ENCODE measurements at regions not wholly inside any gene's neighbourhood (a gene's known extent, or its start where the extent isn't known, plus 50 kb on each side); places are given as distances from the start of the nearest gene placed in this dataset.
"Not testable (repeated sequence)": the region's sequence is repeated elsewhere in the genome, so short reads cannot be mapped to it uniquely, and the experiment has no call there.

- H3K27me3 ChIP-seq (ENCODE audit: control insufficient read depth, insufficient read depth, low read length) = peaks cover 6% of the 10 kb centered on the region
- H3K9ac ChIP-seq (ENCODE audit: low read depth, low read length) = no peak overlapping the region
- no peaks in the 10 kb centered on the region for H3K36me3 ChIP-seq (ENCODE audit: insufficient read depth, low read length)
- no peak overlapping the region for H3K4me2 ChIP-seq (ENCODE audit: low read length)
- no peak overlapping the region for H3K4me3 ChIP-seq (ENCODE audit: low read length)
- H3K4me1 ChIP-seq (ENCODE audit: control insufficient read depth, insufficient read depth, low read length) = no peaks in the 10 kb centered on the region
- H3K9me3 ChIP-seq (replicated peaks; ENCODE audit: low read length) = no peaks in the 10 kb centered on the region
These were observed 186.9 kb downstream of the ZFP64 start for GRCh38 chr20:52004715-52005114.

- Histone ChIP-seq H3K9me3 (replicated peaks; ENCODE audit: low read length) (no peaks in the 10 kb centered on the region), H3K9ac (ENCODE audit: low read depth, low read length) (no peak overlapping the region)
These were observed 187.6 kb downstream of the ZFP64 start for GRCh38 chr20:52004018-52004417.

GRCh38 chr20:52003415-52003814 is 188.2 kb downstream of the ZFP64 start:
- no peak overlapping the region for H3K4me3 ChIP-seq (ENCODE audit: low read length)
- no peaks in the 10 kb centered on the region for H3K4me1 ChIP-seq (ENCODE audit: control insufficient read depth, insufficient read depth, low read length)
- peaks cover 6% of the 10 kb centered on the region for H3K27me3 ChIP-seq (ENCODE audit: control insufficient read depth, insufficient read depth, low read length)
- no peaks in the 10 kb centered on the region for H3K9me3 ChIP-seq (replicated peaks; ENCODE audit: low read length)
- no peak overlapping the region for H3K9ac ChIP-seq (ENCODE audit: low read depth, low read length)
- H3K36me3 ChIP-seq (ENCODE audit: insufficient read depth, low read length) = no peaks in the 10 kb centered on the region
- no peak overlapping the region for H3K4me2 ChIP-seq (ENCODE audit: low read length)

More at GRCh38 chr20:52004018-52004417, 187.6 kb downstream of the ZFP64 start:
- Histone ChIP-seq H3K4me2 (ENCODE audit: low read length) (no peak overlapping the region), H3K4me1 (ENCODE audit: control insufficient read depth, insufficient read depth, low read length) (no peaks in the 10 kb centered on the region), H3K36me3 (ENCODE audit: insufficient read depth, low read length) (no peaks in the 10 kb centered on the region), H3K4me3 (ENCODE audit: low read length) (no peak overlapping the region), H3K27me3 (ENCODE audit: control insufficient read depth, insufficient read depth, low read length) (peaks cover 6% of the 10 kb centered on the region)

- Histone ChIP-seq H3K4me3 (ENCODE audit: low read length) (no peak overlapping the region), H3K36me3 (ENCODE audit: insufficient read depth, low read length) (no peaks in the 10 kb centered on the region), H3K4me2 (ENCODE audit: low read length) (no peak overlapping the region), H3K4me1 (ENCODE audit: control insufficient read depth, insufficient read depth, low read length) (no peaks in the 10 kb centered on the region), H3K27me3 (ENCODE audit: control insufficient read depth, insufficient read depth, low read length) (peaks cover 6% of the 10 kb centered on the region), H3K9me3 (replicated peaks; ENCODE audit: low read length) (no peaks in the 10 kb centered on the region), H3K9ac (ENCODE audit: low read depth, low read length) (no peak overlapping the region)
These were observed 189.4 kb downstream of the ZFP64 start for GRCh38 chr20:52001999-52002666.

GRCh38 chr20:51997281-51997936 is 194.2 kb downstream of the ZFP64 start:
- not testable (repeated sequence) for H3K27me3 ChIP-seq (ENCODE audit: control insufficient read depth, insufficient read depth, low read length); H3K9ac ChIP-seq (ENCODE audit: low read depth, low read length); H3K9me3 ChIP-seq (replicated peaks; ENCODE audit: low read length); H3K4me1 ChIP-seq (ENCODE audit: control insufficient read depth, insufficient read depth, low read length); H3K4me3 ChIP-seq (ENCODE audit: low read length); H3K36me3 ChIP-seq (ENCODE audit: insufficient read depth, low read length); H3K4me2 ChIP-seq (ENCODE audit: low read length)

GRCh38 chr20:51995551-51995951 is 193.2 kb upstream of the SALL4 start:
- Histone ChIP-seq H3K36me3 (ENCODE audit: insufficient read depth, low read length) (no peaks in the 10 kb centered on the region), H3K27me3 (ENCODE audit: control insufficient read depth, insufficient read depth, low read length) (peaks cover 6% of the 10 kb centered on the region), H3K4me1 (ENCODE audit: control insufficient read depth, insufficient read depth, low read length) (no peaks in the 10 kb centered on the region), H3K4me3 (ENCODE audit: low read length) (no peak overlapping the region), H3K9me3 (replicated peaks; ENCODE audit: low read length) (no peaks in the 10 kb centered on the region), H3K9ac (ENCODE audit: low read depth, low read length) (no peak overlapping the region), H3K4me2 (ENCODE audit: low read length) (no peak overlapping the region)

GRCh38 chr20:51994751-51995417 is 192.6 kb upstream of the SALL4 start:
- Histone ChIP-seq H3K9ac (ENCODE audit: low read depth, low read length) (no peak overlapping the region), H3K4me2 (ENCODE audit: low read length) (no peak overlapping the region), H3K27me3 (ENCODE audit: control insufficient read depth, insufficient read depth, low read length) (peaks cover 6% of the 10 kb centered on the region), H3K4me1 (ENCODE audit: control insufficient read depth, insufficient read depth, low read length) (no peaks in the 10 kb centered on the region), H3K9me3 (replicated peaks; ENCODE audit: low read length) (no peaks in the 10 kb centered on the region), H3K36me3 (ENCODE audit: insufficient read depth, low read length) (no peaks in the 10 kb centered on the region), H3K4me3 (ENCODE audit: low read length) (no peak overlapping the region)

- Histone ChIP-seq H3K4me2 (ENCODE audit: low read length) (no peak overlapping the region), H3K4me3 (ENCODE audit: low read length) (no peak overlapping the region), H3K9me3 (replicated peaks; ENCODE audit: low read length) (no peaks in the 10 kb centered on the region), H3K27me3 (ENCODE audit: control insufficient read depth, insufficient read depth, low read length) (no peaks in the 10 kb centered on the region), H3K36me3 (ENCODE audit: insufficient read depth, low read length) (no peaks in the 10 kb centered on the region), H3K4me1 (ENCODE audit: control insufficient read depth, insufficient read depth, low read length) (peaks cover 8% of the 10 kb centered on the region), H3K9ac (ENCODE audit: low read depth, low read length) (no peak overlapping the region)
These were observed 185.5 kb upstream of the SALL4 start for GRCh38 chr20:51987812-51988211.

- Histone ChIP-seq H3K4me2 (ENCODE audit: low read length) (peak overlapping the region; percentile 60), H3K9me3 (replicated peaks; ENCODE audit: low read length) (no peaks in the 10 kb centered on the region), H3K9ac (ENCODE audit: low read depth, low read length) (peak overlapping the region; percentile 19), H3K4me1 (ENCODE audit: control insufficient read depth, insufficient read depth, low read length) (peaks cover 8% of the 10 kb centered on the region), H3K27me3 (ENCODE audit: control insufficient read depth, insufficient read depth, low read length) (no peaks in the 10 kb centered on the region), H3K36me3 (ENCODE audit: insufficient read depth, low read length) (no peaks in the 10 kb centered on the region), H3K4me3 (ENCODE audit: low read length) (no peak overlapping the region)
These were observed 182.7 kb upstream of the SALL4 start for GRCh38 chr20:51985013-51985415.

GRCh38 chr20:51980277-51980676 is 178.0 kb upstream of the SALL4 start:
- Histone ChIP-seq H3K4me2 (ENCODE audit: low read length) (no peak overlapping the region), H3K9me3 (replicated peaks; ENCODE audit: low read length) (no peaks in the 10 kb centered on the region), H3K27me3 (ENCODE audit: control insufficient read depth, insufficient read depth, low read length) (no peaks in the 10 kb centered on the region), H3K4me1 (ENCODE audit: control insufficient read depth, insufficient read depth, low read length) (peaks cover 2% of the 10 kb centered on the region), H3K9ac (ENCODE audit: low read depth, low read length) (no peak overlapping the region), H3K4me3 (ENCODE audit: low read length) (no peak overlapping the region), H3K36me3 (ENCODE audit: insufficient read depth, low read length) (no peaks in the 10 kb centered on the region)

GRCh38 chr20:51979226-51979625 is 176.9 kb upstream of the SALL4 start:
- Histone ChIP-seq H3K4me2 (ENCODE audit: low read length) (no peak overlapping the region), H3K9me3 (replicated peaks; ENCODE audit: low read length) (no peaks in the 10 kb centered on the region), H3K9ac (ENCODE audit: low read depth, low read length) (no peak overlapping the region), H3K27me3 (ENCODE audit: control insufficient read depth, insufficient read depth, low read length) (no peaks in the 10 kb centered on the region), H3K4me1 (ENCODE audit: control insufficient read depth, insufficient read depth, low read length) (no peaks in the 10 kb centered on the region), H3K4me3 (ENCODE audit: low read length) (no peak overlapping the region), H3K36me3 (ENCODE audit: insufficient read depth, low read length) (no peaks in the 10 kb centered on the region)

Measured in skeletal muscle satellite cell (primary cell).